Limb (tissue), 2 donors: ENCODE measurements at regions not wholly inside any gene's neighbourhood (a gene's known extent, or its start where the extent isn't known, plus 50 kb on each side); places are given as distances from the start of the nearest gene placed in this dataset.
"Not testable (repeated sequence)": the region's sequence is repeated elsewhere in the genome, so short reads cannot be mapped to it uniquely, and the experiment has no call there.

Experiments used
- DNase-seq, 2 donors: peaks; one replicate each; pipeline ENCODE4 v3.0.0-alpha.2; 2016; ENCODE audit errors: extremely low spot score in 2 of 2

GRCh38 chr4:33395731-33396485 lies 2675.7 kb downstream of the PCDH7 start:
- DNase-seq: no peak

- DNase-seq: no peak
Measured at GRCh38 chr4:33400504-33400903, 2680.3 kb downstream of the PCDH7 start.

DNA sequence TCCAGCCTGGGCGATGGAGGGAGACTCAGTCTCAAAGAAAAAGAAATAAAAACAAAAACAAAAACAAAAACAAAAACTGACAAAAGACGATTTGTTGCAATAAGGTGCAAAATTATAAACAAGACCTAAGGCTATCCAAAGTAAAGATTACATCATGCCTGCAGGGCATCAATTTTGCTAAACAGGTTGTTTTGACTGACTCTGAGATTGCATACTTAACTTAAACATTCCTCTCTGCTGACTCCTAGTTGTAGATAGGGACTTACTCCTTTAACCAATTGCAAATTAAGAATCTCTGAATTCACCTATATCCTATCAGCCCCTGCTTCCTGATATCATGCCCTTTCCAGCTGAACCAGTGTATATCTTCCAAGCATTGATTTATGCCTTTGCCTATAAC lies 2687.3 kb downstream of the PCDH7 start:
- DNase-seq: no peak

DNA sequence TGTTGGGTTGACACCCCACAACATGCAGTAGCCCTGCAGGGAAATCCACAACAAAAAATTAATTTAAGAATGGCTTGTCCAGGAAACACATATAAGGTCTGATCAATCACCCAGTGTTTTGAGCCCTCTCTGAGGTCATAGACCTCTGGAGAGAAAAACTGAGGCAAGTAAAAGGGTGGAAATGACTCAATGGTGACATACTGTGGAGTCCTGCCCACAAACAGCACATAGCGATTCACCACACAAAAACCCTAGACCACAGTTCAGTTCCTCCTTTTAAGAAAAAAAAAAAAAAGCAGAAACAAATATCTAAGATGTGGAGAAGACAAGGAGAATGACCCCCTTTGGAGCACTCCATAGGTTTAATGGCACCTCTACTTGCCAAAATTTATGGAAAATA lies 2691.0 kb downstream of the PCDH7 start:
- DNase-seq: no peak

DNA sequence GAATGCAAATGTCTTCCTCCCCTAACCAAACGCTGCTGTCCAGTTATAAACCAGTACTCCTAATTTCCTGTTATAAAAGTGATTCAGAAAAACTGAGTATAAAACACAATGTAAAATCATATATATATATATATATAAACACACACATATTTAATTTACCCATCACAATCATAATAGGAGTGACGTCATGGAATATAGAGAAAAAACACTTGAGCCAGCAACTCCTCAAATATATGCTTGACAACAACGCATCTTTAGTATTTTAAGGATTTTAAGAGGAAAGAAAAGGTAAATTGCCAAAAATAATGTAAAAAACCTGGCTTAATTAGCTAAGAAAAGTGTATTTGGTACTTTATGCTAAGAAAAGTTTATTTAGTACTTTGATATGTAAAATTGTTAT lies 2701.7 kb downstream of the PCDH7 start:
- DNase-seq: no peak

DNA sequence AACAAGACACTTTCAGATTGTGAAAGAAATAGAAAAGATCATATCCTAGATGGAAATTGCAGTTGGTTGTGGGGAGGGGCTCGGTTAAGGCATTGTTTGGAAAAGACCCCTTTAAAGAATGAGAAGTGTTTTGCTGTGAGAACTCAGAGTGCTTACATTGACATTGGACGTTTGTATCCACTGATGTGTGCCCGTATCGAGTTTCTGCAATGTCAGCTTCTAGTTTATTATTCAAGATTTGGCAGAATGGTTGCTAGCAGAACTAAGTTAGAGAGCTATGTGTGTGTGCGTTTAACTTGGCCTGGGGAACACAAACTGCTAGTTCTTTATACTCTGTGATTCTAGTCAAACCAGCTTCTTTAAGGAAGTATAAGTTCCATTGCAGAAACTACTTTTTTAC lies 2702.5 kb downstream of the PCDH7 start:
- DNase-seq: no peak

DNA sequence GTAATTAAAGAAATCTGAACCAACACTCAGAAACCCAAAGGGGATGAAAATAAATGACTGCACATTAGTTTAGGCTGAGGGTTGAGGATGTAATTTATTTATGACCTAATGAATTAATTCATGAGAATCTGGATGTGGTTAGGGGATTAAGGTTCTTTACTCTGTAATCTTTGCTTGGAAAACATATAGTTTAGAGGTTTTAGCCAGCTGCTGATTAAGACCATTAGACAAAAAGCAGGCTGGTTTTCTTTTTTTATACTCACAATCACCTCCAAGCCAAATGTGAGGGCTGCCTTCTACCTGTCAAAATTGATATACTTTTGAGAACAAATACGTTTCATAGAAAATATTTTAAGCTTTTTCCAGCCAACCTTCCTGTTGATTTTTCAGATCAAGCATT lies 2705.8 kb downstream of the PCDH7 start:
- no peak for DNase-seq

DNA sequence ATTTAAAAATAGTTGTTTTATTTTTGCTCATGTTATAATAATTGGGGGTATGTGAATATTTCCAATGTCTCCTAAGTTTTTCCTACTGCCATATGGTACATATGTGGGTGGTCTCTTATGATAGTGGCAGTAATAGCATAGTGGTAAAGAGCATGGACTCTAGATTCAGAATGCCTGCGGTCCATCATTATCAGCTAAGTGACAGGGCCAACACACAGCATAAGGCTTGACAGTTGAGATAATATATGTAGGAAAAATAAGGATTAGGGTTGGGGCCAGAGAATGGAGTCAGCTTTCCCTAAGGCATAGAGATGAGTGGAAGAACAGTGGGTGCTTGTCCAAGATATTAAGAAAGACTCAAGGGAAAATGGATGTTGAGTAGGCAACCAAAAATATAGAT lies 2707.5 kb downstream of the PCDH7 start:
- DNase-seq: no peak

GRCh38 chr4:33429971-33430370 lies 2709.8 kb downstream of the PCDH7 start:
- DNase-seq: no peak

DNA sequence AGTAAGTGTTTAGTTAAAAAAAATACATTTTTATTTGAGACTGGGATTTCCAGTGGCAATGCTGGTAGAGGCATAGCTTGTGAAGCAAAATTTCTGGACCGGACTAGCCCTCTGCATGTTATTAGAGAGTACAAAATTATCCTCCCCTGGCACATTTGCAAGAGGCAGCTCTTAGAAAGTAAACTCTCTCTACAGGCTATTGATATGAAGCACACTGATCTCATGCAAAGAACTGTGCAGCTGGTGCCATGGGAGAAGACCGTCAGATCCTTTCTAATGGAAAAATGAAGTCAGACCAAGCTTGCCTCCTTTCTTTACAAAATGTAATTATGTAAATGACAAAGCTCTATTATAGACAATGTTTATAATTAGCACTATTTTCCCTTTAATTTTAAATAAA lies 2717.2 kb downstream of the PCDH7 start:
- DNase-seq: peak in 1 of 2 donors; percentile 18

GRCh38 chr4:33446953-33447352 lies 2726.8 kb downstream of the PCDH7 start:
- no peak for DNase-seq

DNA sequence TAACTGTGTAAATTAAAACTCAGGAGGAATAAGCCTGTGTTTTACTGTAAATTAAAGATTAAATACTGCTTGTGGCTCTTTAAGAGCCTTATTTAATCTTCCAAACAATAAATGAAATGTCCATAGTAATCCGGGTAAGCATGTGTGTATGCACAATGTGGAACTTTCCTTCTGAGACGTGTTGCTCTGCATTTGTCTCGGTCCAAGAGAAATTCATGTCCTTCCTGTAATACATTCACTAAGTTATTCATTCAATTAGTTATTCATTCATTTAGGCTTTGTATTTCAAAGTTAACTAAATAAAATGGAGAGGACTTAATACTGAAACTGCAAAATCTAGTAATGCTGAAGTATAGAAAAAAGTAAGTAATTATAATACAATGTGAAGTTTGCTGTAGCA lies 2728.8 kb downstream of the PCDH7 start:
- DNase-seq: no peak

DNA sequence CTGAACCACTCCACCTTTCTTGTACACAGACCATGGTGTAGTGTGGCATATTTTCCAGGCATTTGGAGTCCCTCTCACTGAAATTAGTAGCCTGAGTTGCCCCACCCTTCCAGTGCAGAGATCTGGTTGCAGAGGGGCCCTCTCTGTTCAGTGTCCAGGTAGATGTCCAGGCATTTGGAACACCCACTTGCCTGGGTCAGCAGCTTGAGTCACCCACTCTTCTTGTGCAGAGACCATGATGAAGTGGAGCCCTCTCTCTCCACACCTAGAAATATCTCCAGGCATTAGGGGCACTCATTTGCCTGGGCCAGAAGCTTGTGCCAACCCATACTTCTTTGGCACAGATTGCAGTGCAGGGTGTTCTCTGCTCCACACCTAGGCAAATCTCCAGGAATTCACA lies 2733.3 kb downstream of the PCDH7 start:
- DNase-seq: no peak

DNA sequence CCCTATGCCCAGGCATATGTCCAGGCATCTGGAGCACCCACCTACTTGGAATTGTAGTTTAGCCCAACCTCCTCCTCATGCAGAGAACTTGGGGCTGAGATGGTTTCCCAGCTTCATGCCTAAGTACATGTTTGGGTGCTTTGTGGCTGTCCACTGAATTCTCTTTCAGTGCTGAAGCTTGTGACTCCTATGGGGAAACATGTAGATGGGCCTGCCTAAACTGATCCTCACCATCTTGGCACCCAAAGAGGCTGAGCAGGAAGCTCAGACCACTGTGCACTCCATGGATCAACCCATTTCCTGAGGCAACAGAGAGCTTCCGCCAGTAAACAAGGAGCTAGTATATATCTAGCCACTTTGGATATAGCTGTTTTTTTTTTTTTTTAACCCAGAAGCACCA lies 2733.7 kb downstream of the PCDH7 start:
- no peak for DNase-seq

- no peak for DNase-seq
Measured at GRCh38 chr4:33465565-33465964, 2745.4 kb downstream of the PCDH7 start.

DNA sequence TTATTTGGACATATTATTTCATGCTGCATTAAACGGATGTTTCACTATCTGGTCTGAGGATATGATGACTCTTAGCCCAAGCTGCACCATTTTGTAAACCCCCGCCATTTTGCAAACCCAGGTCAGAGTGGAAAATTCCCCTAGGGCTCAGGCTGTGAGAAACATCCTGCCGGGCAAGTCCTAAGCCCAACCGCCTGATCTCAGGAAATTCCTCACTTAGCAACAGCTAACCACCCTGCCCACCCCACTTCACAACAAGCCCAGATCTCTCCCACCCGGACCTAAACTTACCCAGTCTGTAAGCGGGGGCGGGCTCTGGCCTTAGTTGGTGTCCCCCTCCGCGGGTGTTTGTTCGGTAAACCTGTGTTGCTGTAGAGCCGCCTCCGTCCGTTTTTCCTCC lies 2747.1 kb downstream of the PCDH7 start:
- no peak for DNase-seq

GRCh38 chr4:33470805-33471204 lies 2750.6 kb downstream of the PCDH7 start:
- DNase-seq: no peak

DNA sequence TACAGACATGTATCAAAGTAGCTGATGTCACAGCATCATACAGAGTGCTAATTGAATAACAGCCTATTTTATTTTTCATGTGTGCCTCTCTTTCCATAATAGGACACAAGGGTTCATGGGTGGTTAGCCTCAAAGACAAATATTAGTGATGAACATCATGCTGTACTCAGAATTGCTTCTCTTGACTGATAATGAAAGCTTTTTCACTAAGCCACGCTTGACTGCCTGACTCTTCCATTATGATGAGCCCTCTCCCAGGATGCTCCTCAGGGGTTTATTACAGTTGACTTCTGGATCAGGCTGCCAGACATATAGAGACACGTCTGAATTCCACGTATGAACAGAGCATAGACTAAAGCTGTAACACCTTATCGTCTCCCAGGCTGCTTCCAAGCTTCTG lies 2757.5 kb downstream of the PCDH7 start:
- no peak for DNase-seq

- no peak for DNase-seq
Measured at GRCh38 chr4:33482773-33483172, 2761.5 kb downstream of the ARAP2 start.

- no peak for DNase-seq
Measured at GRCh38 chr4:33485111-33485510, 2759.2 kb downstream of the ARAP2 start.

- no peak for DNase-seq
Measured at GRCh38 chr4:33493231-33493630, 2751.1 kb downstream of the ARAP2 start.

- no peak for DNase-seq
Measured at GRCh38 chr4:33494150-33494549, 2750.2 kb downstream of the ARAP2 start.

DNA sequence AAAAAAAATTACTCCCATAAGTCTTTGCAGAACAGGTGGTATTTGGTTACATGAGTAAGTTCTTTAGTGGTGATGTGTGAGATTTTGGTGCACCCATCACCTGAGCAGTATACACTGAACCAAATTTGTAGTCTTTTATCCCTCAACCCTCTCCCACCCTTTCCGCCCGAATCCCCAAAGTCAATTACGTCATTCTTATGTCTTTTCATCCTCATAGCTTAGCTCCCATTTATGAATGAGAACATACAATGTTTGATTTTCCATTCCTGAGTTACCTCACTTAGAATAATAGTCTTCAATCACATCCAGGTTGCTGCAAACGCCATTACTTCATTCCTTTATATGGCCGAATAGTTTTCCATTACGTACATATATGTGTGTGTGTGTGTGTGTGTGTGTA lies 2742.7 kb downstream of the ARAP2 start:
- not testable (repeated sequence) for DNase-seq

DNA sequence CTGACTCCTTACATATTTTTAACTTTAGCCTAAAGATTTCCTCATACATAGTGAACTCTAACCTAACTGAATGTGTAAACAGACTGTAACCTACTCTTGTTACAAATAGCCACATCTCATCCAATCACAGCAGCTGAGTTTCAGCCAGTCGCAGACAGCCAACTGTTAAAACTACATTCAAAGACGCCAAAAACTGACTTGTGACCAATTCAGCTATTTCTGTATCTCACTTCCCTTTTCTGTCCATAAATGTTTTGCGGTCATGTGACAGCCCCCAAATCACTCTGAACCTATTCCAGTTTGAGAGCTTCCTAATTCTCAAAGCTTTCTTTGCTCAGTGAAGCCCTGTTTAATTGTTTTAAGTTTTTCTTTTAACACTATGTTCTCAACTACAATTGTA lies 2731.9 kb downstream of the ARAP2 start:
- no peak for DNase-seq
